ENCODE measurements at regions not wholly inside any gene's neighbourhood (a gene's known extent, or its start where the extent isn't known, plus 50 kb on each side); places are given as distances from the start of the nearest gene placed in this dataset.

DNA sequence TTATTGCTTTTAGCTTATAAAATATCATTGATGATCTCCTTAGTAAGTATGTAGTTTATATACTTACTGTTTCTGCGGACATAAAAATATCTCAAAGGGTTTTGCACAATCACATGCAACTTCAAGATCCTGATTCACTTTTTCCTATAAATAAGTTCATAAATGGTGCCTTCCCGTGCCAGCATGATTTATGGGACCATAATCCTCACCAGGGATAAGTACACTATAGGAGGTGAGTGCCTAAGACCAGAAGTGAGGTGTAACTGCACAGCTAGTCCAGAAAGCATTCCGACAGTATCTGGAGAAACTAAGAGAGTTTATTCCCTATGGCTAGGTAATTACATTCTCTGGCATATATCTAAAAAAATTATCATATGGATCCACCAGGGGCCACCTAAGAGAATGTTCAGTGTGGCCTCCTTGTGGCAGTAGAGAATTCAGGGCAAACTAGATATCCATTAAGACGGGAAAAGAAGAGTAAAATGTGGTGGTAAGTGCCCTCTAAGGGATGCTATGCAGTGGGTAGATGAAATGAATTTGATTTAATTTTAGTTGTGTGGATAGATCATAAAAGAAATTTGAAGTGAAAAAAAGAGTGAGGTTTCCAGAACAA, 402.5 kb upstream of the SLC24A2 start:
- Histone ChIP-seq H3K4ac (ENCODE audit: low read depth, low read length) (no peak overlapping the region), H3K9ac (ENCODE audit: low read depth, low read length) (no peak overlapping the region), H4K91ac (ENCODE audit: insufficient read depth, low read depth, low read length) (no peak overlapping the region), H4K5ac (ENCODE audit: low read depth, low read length) (no peak overlapping the region), H3K4me3 (ENCODE audit: insufficient read depth, low read depth, low read length) (no peak overlapping the region), H4K8ac (ENCODE audit: low read depth in 2 of 2, low read length in 2 of 2) (no peak overlapping the region), H3K27ac (ENCODE audit: insufficient read depth, low read length) (no peak overlapping the region), H3K4me2 (ENCODE audit: low read depth, low read length) (no peak overlapping the region), H2BK120ac (ENCODE audit: low read depth, low read length) (no peak overlapping the region), H3K79me1 (ENCODE audit: low read depth in 1 of 2, low read length in 2 of 2) (no peaks in the 10 kb centered on the region), H3K9me3 (ENCODE audit: control insufficient read depth, insufficient read depth, low read length) (0 out of 2 replicates have a peak, but pooled peaks cover 2% of the 10 kb centered on the region), H2AFZ (replicated peaks; ENCODE audit: low read length, poor library complexity) (no peak overlapping the region), H3K23ac (ENCODE audit: low read depth, low read length) (no peak overlapping the region), H2BK20ac (ENCODE audit: low read depth, low read length) (no peak overlapping the region), H2AK5ac (ENCODE audit: low read depth, low read length) (no peak overlapping the region), H3K36me3 (ENCODE audit: control insufficient read depth, insufficient read depth, low read length) (no peaks in the 10 kb centered on the region), H3K4me1 (ENCODE audit: control insufficient read depth, insufficient read depth, low read length) (no peaks in the 10 kb centered on the region), H3K9me1 (ENCODE audit: insufficient read depth, low read length) (no peaks in the 10 kb centered on the region), H3K27me3 (ENCODE audit: control insufficient read depth, insufficient read depth, low read length) (peaks cover 3% of the 10 kb centered on the region), H3K14ac (replicated peaks; ENCODE audit: low read depth, low read length) (no peak overlapping the region), H2AK9ac (replicated peaks; ENCODE audit: low read depth, low read length, poor library complexity) (no peak overlapping the region), H3K56ac (ENCODE audit: extremely low read depth, insufficient read depth, low read length) (no peak overlapping the region), H4K20me1 (ENCODE audit: insufficient read depth, low read length) (no peaks in the 10 kb centered on the region), H2BK15ac (ENCODE audit: low read depth, low read length) (no peak overlapping the region), H3K18ac (ENCODE audit: low read depth, low read length) (no peak overlapping the region), H2BK5ac (ENCODE audit: low read depth, low read length, poor library complexity, severe bottlenecking) (no peak overlapping the region)
- CTCF ChIA-PET, result no interaction called here
- no peak for TF ChIP-seq CEBPB (IDR thresholded peaks at IDR 0.05; ENCODE audit: low read depth, low read length)
- TF ChIP-seq BHLHE40 (IDR thresholded peaks at IDR 0.05; ENCODE audit: low read depth, low read length), result no peak
- TF ChIP-seq CHD1 (IDR thresholded peaks at IDR 0.05; ENCODE audit: low read depth, low read length), result no peak
- TF ChIP-seq RAD21 (IDR thresholded peaks at IDR 0.05; ENCODE audit: low read length), result no peak
- no peak for TF ChIP-seq NFE2L2 (IDR thresholded peaks at IDR 0.05; ENCODE audit: low read depth, low read length)
- TF ChIP-seq MAFK (IDR thresholded peaks at IDR 0.05; ENCODE audit: low read depth, low read length), result no peak
- TF ChIP-seq SMC3 (IDR thresholded peaks at IDR 0.05; ENCODE audit: low read depth, low read length), result no peak
- TF ChIP-seq RCOR1 (IDR thresholded peaks at IDR 0.05; ENCODE audit: insufficient replicate concordance, low read length), result no peak
- 0 out of 2 replicates have a peak, but pooled peaks have one; percentile 4 for TF ChIP-seq CTCF (conservative IDR thresholded peaks at IDR 0.05; ENCODE audit: low read depth, low read length)
- no peak for ATAC-seq (ENCODE audit: low read depth)
- no peak for DNase-seq
- intact Hi-C loops (cut with micrococcal nuclease), result no loop called here
- in situ Hi-C loops (cut with MboI; ENCODE audit: low sequenced_read_pairs), result loop anchor here (25.0 kb wide), 1 partner anchor 921 kb away; no protein-coding TSS in a partner anchor
- WGBS, 2 experiments (ENCODE audit: extremely low coverage in 2 of 2, insufficient read length in 1 of 2), result no CpG with 5 or more reads among the region's 4 CpGs
- BruUV-seq (replicated peaks), result no TSS peak
- POLR2A ChIA-PET (ENCODE audit: unreplicated experiment), result no interaction called here
- dilution Hi-C loops (cut with HindIII; ENCODE audit: low sequenced_read_pairs, unreplicated experiment), result no loop called here
